GM12878 (cell line): ENCODE measurements at regions not wholly inside any gene's neighbourhood (a gene's known extent, or its start where the extent isn't known, plus 50 kb on each side); places are given as distances from the start of the nearest gene placed in this dataset.

Experiments used
- ATAC-seq: fragments of 200-7000 bp; cut with Tn5 transposase; 3 replicates; pipeline ENCODE4 v1.9.1; 2020; ENCODE audit warnings: mild to moderate bottlenecking, moderate library complexity
- BruUV-seq: library from RNA; stranded (reverse); fragments of 400-500 nt; replicated peaks from 2 replicates; lab custom pipeline; 2021; lab: Mats Ljungman, UMichigan
- CTCF ChIA-PET: fragments of 300-600 bp; sonication (Branson Sonifier 250); formaldehyde crosslinking; extraction: SDS; loops from one replicate; lab custom pipeline; 2021; ENCODE audit warnings: inconsistent platforms; lab: Yijun Ruan, JAX
- POLR2A ChIA-PET: fragments of 350-600 bp; formaldehyde crosslinking; extraction: SDS; loops from one replicate; lab custom pipeline; 2021; ENCODE audit warnings: inconsistent platforms; lab: Charles Lee
- RAD21 ChIA-PET: fragments of 300-600 bp; sonication (Branson Sonifier 250); formaldehyde crosslinking; loops from one replicate; lab custom pipeline; 2023; ENCODE audit warnings: antibody characterized with exemption; ENCODE audit not compliant: unreplicated experiment; lab: Charles Lee
- SMC1A ChIA-PET: fragments of 300-600 bp; sonication (Branson Sonifier 250); formaldehyde crosslinking; loops from one replicate; lab custom pipeline; 2023; ENCODE audit not compliant: unreplicated experiment, uncharacterized antibody; lab: Charles Lee
- DNase-seq: peaks from one replicate; pipeline ENCODE4 v3.0.0-alpha.2; 2011; ENCODE audit warnings: low read depth, low spot score
- FAIRE-seq: peaks from 3 replicates; lab custom pipeline; 2011; peaks lifted over from hg19 to GRCh38; lab: Jason Lieb, UNC
- H2AFZ ChIP-seq: 2 replicates; pipeline ENCODE4 v1.6.0; 2011; ENCODE audit warnings: low read depth, low read length, control low read depth; ENCODE audit not compliant: control insufficient read depth
- H3K27ac ChIP-seq: 2 replicates; pipeline ENCODE4 v1.5.1; 2011; ENCODE audit warnings: control low read depth; ENCODE audit not compliant: control insufficient read depth, insufficient read depth
- H3K27me3 ChIP-seq, 2 experiments: replicated peaks in 1 of 2; 2 replicates each; pipeline versions ENCODE4 v1.6.0 to v1.6.1; 2011; ENCODE audit warnings: low read length in 1 of 2; ENCODE audit not compliant: control insufficient read depth in 2 of 2, insufficient read depth in 2 of 2
- H3K36me3 ChIP-seq, 2 experiments: 2 replicates each; pipeline ENCODE4 v1.5.1; 2011; ENCODE audit warnings: low read length in 1 of 2; ENCODE audit not compliant: control insufficient read depth in 2 of 2, insufficient read depth in 2 of 2
- H3K4me1 ChIP-seq: 2 replicates; pipeline ENCODE4 v1.6.1; 2011; ENCODE audit warnings: mild to moderate bottlenecking, low read length, moderate library complexity, mixed read lengths; ENCODE audit not compliant: control insufficient read depth, insufficient read depth
- H3K4me2 ChIP-seq: 2 replicates; pipeline ENCODE4 v1.6.0; 2011; ENCODE audit warnings: control low read depth; ENCODE audit not compliant: control insufficient read depth, insufficient read depth
- H3K4me3 ChIP-seq: fragments of 200-600 bp; sonication (generic); 2 replicates; pipeline ENCODE4 v1.5.1; 2016
- H3K79me2 ChIP-seq: 2 replicates; pipeline ENCODE4 v1.6.0; 2011; ENCODE audit warnings: low read length; ENCODE audit not compliant: control insufficient read depth, insufficient read depth
- H3K9ac ChIP-seq: 2 replicates; pipeline ENCODE4 v1.8.0; 2011; ENCODE audit warnings: low read length, control low read depth, mixed read lengths; ENCODE audit not compliant: control insufficient read depth, insufficient read depth
- H3K9me3 ChIP-seq: replicated peaks from 3 replicates; pipeline ENCODE4 v1.5.1; 2011; ENCODE audit warnings: mild to moderate bottlenecking, low read length; ENCODE audit not compliant: control insufficient read depth, insufficient read depth
- H4K20me1 ChIP-seq: 2 replicates; pipeline ENCODE4 v1.6.0; 2011; ENCODE audit not compliant: control insufficient read depth, insufficient read depth
- BRCA1 ChIP-seq: IDR thresholded peaks from 2 replicates; pipeline ENCODE4 v1.6.1; 2011; ENCODE audit warnings: low read depth, low read length, improper control_type of control experiment
- ZNF687 ChIP-seq: fragments of 450-650 bp; IDR thresholded peaks from 2 replicates; pipeline ENCODE4 v1.6.1; 2017; ENCODE audit warnings: mild to moderate bottlenecking, moderate library complexity
- WGBS: methylation state at CpG from one replicate; pipeline ENCODE4 v1.1.6; 2016; ENCODE audit warnings: low lambda C conversion rate; ENCODE audit not compliant: insufficient replicate concordance, insufficient coverage; ENCODE audit errors: missing lambda C conversion rate; 5-methylcytosine and 5-hydroxymethylcytosine counted together
- in situ Hi-C: fragments of 300-500 bp; cut with MboI; formaldehyde crosslinking; loops from 9 replicates; pipeline ENCODE4 v1.14.3; 2018; ENCODE audit warnings: mixed read lengths
- intact Hi-C: fragments of 100-400 bp; cut with micrococcal nuclease; formaldehyde crosslinking; loops from one replicate; pipeline ENCODE4 v1.14.2; 2022; ENCODE audit not compliant: unreplicated experiment
- TF ChIP-seq, protein P1 (sequence below): fragments of 150-350 bp; IDR thresholded peaks from 2 replicates; pipeline ENCODE4 v1.6.1; 2014; ENCODE audit warnings: mild to moderate bottlenecking, low read depth, low read length

- BruUV-seq = no TSS peak
Observed at GRCh38 chr7:67984326-67984725, 987.7 kb downstream of the TYW1 start.

More at GRCh38 chr7:67984326-67984725, 987.7 kb downstream of the TYW1 start:
- no peaks in the 10 kb centered on the region for H3K9me3 ChIP-seq
- no peaks in the 10 kb centered on the region for H3K36me3 ChIP-seq
- H3K4me1 ChIP-seq = no peaks in the 10 kb centered on the region
- H3K79me2 ChIP-seq = no peaks in the 10 kb centered on the region
- DNase-seq (no peak), ATAC-seq (no peak), FAIRE-seq (no peak)
- ChIA-PET POLR2A (no interaction called here), SMC1A (no interaction called here), CTCF (no interaction called here), RAD21 (no interaction called here)
- H4K20me1 ChIP-seq = no peaks in the 10 kb centered on the region
- no peak overlapping the region for H3K27ac ChIP-seq
- in situ Hi-C loops (no loop called here), intact Hi-C loops (no loop called here)
- H2AFZ ChIP-seq = no peak overlapping the region
- H3K4me2 ChIP-seq = no peak overlapping the region
- WGBS = 13% methylated on average over 4 of the region's 4 CpGs
- H3K9ac ChIP-seq = no peak overlapping the region
- TF ChIP-seq BRCA1 (no peak), ZNF687 (no peak)
- TF ChIP-seq, protein P1, sequence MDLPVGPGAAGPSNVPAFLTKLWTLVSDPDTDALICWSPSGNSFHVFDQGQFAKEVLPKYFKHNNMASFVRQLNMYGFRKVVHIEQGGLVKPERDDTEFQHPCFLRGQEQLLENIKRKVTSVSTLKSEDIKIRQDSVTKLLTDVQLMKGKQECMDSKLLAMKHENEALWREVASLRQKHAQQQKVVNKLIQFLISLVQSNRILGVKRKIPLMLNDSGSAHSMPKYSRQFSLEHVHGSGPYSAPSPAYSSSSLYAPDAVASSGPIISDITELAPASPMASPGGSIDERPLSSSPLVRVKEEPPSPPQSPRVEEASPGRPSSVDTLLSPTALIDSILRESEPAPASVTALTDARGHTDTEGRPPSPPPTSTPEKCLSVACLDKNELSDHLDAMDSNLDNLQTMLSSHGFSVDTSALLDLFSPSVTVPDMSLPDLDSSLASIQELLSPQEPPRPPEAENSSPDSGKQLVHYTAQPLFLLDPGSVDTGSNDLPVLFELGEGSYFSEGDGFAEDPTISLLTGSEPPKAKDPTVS = no peak
- H3K4me3 ChIP-seq = no peak overlapping the region
- no peaks in the 10 kb centered on the region for H3K27me3 ChIP-seq
